D341Med (cell line): ENCODE measurements at regions not wholly inside any gene's neighbourhood (a gene's known extent, or its start where the extent isn't known, plus 50 kb on each side); places are given as distances from the start of the nearest gene placed in this dataset.
"Not testable (repeated sequence)": the region's sequence is repeated elsewhere in the genome, so short reads cannot be mapped to it uniquely, and the experiment has no call there.

Experiments used
- DNase-seq: peaks from one replicate; pipeline ENCODE4 v3.0.0; 2012; ENCODE audit warnings: low spot score

DNA sequence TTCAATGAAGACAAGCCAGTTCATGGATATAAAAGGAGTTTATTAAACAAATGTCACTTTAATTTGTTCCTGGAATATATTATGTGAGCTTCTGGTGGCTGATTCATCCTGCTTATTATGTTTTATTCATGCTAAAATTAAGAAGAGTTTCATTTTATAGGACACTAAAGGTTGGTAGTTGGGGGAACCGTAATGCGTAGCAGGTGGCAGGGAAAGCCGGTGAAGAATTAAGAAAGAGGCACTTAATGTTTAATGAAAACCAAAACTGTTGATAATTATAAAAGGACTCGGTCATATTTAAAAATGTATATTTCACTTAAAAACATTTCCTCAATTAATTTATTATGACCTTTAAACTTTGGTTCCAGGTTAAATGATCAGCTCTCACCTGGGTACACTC is 94.3 kb downstream of the XKR3 start:
- not testable (repeated sequence) for DNase-seq

GRCh38 chr22:16727491-16727890 is 97.7 kb downstream of the XKR3 start:
- not testable (repeated sequence) for DNase-seq

DNA sequence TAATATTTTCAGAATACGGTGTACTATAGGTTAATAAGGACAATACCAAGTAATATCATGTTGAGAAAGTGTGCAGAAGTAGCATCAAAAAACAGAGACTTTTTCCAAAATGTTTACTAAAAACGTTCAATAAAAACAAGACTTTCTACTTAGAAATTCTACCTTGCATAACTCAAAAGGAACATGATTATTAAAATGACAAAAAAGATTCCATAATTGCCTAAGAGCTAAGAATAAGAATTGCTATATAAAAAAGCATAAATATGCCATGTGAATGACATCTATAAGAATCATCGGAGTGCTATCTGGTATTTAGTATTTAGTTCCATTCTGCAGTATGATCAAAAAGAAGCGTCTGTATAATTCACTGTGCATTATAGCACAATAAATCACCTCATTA is 102.0 kb downstream of the XKR3 start:
- not testable (repeated sequence) for DNase-seq

GRCh38 chr22:16722564-16722963 is 102.6 kb downstream of the XKR3 start:
- DNase-seq, result not testable (repeated sequence)

GRCh38 chr22:16721961-16722360 is 103.2 kb downstream of the XKR3 start:
- DNase-seq, result no peak

DNA sequence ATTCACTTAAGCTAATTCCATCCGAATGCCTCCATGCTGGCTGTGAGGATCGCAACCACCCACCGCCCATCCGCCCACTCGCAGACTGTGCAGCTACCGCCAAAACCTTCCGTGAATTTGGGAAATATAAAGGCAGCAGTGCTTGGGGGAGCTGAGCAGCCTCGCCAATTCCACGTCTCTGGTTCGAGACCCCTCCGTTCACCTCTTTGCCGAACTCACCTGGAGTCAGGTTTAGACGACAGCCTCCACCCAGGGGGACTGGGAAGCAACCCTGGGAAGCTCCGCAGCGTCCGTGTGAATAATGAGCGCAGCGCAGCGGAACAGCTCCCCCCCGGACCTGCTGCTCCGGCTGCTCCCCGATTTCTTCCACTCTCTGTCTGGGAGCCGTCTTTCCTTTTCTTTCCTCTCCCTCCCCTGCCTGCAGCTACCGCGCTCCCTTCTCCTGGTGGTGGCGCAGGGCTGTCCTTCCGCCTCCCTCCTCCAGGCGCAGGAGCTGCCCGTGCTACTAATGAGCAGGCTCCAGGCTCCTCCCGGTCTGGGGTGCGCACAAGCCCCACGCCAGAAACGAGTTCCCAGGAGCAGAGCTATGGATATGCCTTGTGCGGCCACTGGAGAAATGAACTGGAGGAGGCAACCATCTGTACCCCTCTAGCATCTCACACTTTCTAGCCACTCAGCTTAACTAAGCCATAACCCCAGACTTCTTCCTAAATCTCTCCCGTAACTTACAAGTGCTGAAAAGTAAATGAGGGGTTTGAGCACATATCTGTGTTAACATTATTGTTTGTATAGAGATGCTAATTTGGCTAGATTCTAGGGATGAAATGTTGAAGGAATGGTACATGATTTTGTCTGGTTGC is 107.3 kb downstream of the XKR3 start:
- DNase-seq, result peak; percentile 34

GRCh38 chr22:16714568-16714967 is 110.6 kb downstream of the XKR3 start:
- DNase-seq, result not testable (repeated sequence)

DNA sequence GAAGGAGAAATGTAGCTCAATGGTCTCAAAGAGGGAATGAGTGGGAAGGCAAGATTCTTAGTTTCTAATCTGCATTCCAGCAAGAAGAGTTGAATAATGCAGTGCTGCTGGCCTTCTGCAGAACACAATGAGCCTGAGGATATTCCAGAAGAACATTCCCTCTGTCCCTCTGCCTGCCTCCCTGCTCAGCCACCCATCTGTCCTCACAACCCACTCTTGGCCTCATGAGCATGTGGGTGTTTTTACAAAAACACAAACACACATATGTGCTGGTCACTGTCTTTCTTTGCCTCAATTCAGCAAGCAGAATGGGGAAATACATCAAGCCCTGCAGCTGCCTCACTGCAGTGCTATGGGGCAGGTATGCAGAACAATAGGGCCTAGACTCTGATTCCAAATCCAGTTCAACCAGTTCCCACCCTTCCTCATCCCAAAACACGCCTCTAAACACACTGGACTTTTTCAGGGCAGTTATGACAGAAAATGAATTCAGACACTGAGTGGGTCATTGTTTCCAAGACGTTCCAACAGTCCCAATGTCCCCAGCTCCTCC is 109.8 kb upstream of the CCT8L2 start:
- DNase-seq, result not testable (repeated sequence)

DNA sequence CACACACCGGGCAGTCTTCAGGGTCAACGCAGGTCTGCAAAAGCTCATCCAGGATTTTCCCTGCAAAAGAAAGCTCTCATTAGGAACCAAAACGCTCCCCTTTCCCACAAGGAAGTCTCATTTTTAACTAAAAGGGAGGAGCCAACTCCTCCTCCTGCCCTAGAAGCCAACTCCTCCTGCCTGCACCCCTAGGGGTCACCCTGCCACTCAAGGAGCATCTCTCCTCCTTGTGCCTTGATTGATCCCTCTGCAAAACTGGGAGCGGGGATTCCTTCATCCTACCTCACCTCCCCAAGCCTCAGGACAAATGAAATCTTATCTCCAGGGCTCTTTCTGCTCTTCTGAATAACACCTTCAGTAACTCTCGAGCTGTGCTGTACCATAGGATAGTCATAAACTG is 107.8 kb upstream of the CCT8L2 start:
- not testable (repeated sequence) for DNase-seq

GRCh38 chr22:16699326-16699725 is 106.7 kb upstream of the CCT8L2 start:
- no peak for DNase-seq

DNA sequence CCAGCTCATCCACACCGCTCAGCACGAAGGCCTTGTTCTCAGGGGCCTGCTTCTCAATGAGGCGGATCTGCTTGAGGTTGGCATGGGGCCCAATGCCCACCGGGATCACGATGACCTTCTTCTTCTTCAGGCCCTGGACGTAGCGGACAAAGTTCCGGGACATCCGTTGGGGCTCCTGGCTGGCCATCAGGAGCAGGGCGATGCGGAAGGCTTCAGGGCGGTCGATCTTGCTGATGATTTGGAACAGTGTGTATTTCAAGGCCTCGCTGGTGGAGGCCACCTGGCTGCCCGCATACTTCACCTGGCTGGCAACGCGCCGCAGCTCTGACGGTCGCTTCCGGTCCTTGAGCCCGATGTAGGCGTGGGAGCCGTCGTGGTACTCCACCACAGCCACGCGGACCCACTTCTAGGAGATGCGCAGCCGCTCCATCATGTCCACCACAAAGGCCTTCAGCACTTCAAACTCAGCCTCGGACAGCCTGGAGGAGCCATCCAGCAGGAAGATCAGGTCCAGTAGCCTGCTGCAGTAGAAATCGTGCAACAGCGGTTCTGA is 105.0 kb upstream of the CCT8L2 start:
- DNase-seq, result not testable (repeated sequence)

DNA sequence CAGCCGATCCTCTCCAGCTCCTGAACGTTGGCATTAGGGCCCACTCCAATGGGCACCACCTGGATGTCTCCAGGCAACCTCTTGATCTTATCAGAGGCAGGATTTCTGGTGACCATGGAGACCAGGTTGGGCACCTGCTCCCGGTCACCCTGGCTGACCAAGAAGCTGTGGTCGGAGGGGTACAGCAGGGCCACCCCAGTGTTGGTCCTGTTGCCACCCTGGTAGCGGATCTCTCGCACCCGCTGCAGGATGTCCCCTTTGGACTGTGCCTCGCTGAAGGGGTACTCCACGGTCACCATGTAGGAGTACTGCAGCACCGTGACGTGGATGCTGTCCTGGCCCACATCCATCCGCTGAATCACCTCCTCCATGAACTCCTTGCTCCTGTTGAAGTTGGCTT is 104.3 kb upstream of the CCT8L2 start:
- not testable (repeated sequence) for DNase-seq

DNA sequence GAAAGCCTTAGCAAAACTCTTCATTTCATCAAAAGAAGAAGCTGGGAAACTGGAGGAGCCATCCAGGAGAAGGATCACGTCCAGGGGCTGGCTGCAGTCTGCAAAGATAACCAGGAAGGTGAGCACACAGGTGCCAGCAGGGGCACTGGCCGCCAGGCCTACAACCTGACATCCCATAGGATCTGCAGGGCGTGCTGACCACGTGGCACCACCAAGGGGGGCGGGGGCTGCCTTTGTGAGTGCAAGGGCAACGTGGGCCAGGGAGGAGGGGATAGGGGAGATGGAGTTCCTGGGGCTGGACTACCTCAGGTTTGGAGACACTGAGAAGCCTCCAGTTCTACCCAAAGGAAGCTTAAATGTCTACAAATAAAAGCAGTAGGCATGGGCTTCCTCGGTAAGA is 102.7 kb upstream of the CCT8L2 start:
- DNase-seq, result no peak

DNA sequence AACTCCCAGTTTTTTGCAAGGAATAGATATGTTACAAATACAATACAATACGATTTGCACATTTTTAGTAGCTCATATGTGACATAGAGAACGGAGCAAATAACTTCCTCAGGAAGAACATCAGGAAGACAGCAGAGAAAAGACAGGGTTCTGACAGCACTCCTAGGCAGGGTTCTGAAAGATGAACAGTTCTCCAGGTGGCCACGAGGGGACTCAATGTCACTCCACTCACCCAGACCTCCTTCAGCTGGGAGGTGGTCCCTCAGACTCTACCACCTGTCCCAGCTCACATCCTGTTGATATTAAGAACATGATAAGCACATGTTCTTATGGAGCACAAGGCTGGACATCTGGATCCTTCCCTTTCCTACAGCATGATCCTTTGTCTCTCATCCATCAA is 101.1 kb upstream of the CCT8L2 start:
- not testable (repeated sequence) for DNase-seq

- DNase-seq, result not testable (repeated sequence)
These were observed 96.7 kb upstream of the CCT8L2 start for GRCh38 chr22:16689358-16689757.

- not testable (repeated sequence) for DNase-seq
These were observed 88.7 kb upstream of the CCT8L2 start for GRCh38 chr22:16681290-16681689.

GRCh38 chr22:16680209-16680899 is 87.7 kb upstream of the CCT8L2 start:
- DNase-seq, result not testable (repeated sequence)

DNA sequence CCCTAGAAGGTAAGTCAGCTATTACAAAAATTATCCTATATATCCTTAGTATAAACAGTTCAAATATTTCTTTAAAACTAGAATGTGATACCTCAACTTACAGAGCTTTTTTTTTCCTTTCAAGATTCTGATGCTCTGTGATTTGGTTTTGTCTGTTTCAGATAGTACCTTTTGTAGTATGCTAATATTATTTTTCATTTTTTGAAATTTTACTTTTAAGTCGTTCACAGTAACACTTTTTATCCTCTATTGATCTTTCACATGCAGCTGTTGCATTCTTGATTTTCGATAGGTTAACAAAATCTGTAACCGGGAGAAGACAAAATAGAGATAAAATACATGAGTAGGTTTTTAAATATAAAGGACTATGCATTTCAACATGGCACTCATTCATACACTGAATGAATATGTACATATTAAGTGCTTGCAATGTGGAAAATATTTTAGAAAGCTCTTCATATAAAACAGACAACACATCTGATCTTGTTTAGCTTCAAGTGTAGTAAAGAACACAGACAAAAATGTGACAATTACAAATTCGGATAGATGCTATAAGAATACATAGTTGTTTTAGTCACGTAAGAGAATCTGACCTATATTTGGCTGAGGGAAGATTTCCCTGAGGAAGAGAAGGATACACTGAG is 86.7 kb upstream of the CCT8L2 start:
- DNase-seq, result not testable (repeated sequence)

- not testable (repeated sequence) for DNase-seq
These were observed 80.8 kb upstream of the CCT8L2 start for GRCh38 chr22:16673433-16673832.

- not testable (repeated sequence) for DNase-seq
These were observed 73.0 kb upstream of the CCT8L2 start for GRCh38 chr22:16665610-16666009.

GRCh38 chr22:16662330-16662729 is 69.7 kb upstream of the CCT8L2 start:
- not testable (repeated sequence) for DNase-seq

DNA sequence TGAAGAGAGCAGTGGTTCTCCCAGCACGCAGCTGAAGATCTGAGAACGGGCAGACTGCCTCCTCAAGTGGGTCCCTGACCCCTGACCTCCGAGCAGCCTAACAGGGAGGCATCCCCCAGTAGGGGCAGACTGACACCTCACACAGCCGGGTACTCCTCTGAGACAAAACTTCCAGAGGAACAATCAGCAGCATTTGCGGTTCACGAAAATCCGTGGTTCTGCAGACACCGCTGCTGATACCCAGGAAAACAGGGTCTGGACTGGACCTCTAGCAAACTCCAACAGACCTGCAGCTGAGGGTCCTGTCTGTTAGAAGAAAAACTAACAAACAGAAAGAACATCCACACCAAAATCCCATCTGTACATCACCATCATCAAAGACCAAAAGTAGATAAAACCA is 68.4 kb upstream of the CCT8L2 start:
- DNase-seq, result not testable (repeated sequence)
